Right lung (tissue), 2 donors: ENCODE measurements at regions not wholly inside any gene's neighbourhood (a gene's known extent, or its start where the extent isn't known, plus 50 kb on each side); places are given as distances from the start of the nearest gene placed in this dataset.
A peak's percentile ranks its signal among the peaks of the same experiment; 100 is the strongest.

Source experiments
- DNase-seq, 2 donors: peaks; one replicate each; pipeline ENCODE4 v3.0.0-alpha.2; 2013

DNA sequence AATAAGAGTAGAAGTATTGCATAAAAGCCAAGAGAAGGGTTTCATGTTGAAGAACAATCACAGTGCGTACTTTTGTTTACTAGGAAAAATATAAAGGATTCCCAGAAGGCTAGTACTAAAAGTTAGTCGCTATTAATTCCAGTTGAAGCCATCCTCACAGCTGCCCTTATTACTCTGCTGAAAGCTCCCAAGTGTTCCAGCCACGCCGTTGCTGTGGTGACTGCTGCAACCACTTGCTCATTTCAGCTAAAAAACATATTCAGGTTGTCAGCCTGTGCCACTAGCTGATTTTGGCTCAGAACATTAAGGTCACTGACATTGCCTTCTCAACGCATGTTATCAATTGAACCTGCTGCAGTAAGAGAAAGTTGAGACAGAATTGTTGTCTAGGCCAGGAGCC lies 87.1 kb upstream of the FNDC3A start:
- no peak for DNase-seq

GRCh38 chr13:48890391-48890790 lies 85.3 kb upstream of the FNDC3A start:
- DNase-seq = no peak

- no peak for DNase-seq
Observed at GRCh38 chr13:48891586-48891985, 84.1 kb upstream of the FNDC3A start.

DNA sequence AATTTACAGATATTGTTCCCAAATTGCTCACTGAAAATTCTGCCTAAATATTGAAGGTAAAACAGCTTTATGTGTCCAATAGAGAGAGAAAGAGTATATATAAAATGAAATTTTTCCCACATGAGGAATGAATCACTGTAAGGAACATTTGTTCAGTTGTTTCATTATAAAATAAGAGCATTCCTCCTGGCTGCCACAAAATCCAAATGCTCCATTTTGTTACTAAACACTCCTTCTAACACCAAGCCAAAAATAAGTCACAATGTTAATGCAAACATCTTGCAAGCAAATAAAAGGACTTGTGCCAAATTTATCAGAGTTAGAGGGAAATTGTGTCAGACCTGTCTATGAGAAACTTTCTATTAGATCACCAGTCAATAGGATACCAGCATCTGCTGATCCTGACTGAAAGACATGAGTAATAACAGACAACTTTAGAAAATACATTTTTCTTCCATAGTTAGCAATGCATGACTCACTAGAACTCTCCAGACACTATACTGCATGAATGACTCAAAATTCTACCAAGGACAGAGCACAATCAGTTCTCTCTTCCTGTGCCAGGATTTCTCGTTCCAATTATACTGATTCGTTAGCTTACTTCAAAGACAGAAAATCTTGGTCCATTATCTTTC lies 83.5 kb upstream of the FNDC3A start:
- peak in 1 of 2 donors; percentile 4 for DNase-seq

- no peak for DNase-seq
Observed at GRCh38 chr13:48892688-48893075, 83.0 kb upstream of the FNDC3A start.

GRCh38 chr13:48896312-48896711 lies 79.4 kb upstream of the FNDC3A start:
- no peak for DNase-seq

GRCh38 chr13:48901781-48902180 lies 73.9 kb upstream of the FNDC3A start:
- no peak for DNase-seq

GRCh38 chr13:48902368-48902767 lies 73.3 kb upstream of the FNDC3A start:
- DNase-seq = no peak

DNA sequence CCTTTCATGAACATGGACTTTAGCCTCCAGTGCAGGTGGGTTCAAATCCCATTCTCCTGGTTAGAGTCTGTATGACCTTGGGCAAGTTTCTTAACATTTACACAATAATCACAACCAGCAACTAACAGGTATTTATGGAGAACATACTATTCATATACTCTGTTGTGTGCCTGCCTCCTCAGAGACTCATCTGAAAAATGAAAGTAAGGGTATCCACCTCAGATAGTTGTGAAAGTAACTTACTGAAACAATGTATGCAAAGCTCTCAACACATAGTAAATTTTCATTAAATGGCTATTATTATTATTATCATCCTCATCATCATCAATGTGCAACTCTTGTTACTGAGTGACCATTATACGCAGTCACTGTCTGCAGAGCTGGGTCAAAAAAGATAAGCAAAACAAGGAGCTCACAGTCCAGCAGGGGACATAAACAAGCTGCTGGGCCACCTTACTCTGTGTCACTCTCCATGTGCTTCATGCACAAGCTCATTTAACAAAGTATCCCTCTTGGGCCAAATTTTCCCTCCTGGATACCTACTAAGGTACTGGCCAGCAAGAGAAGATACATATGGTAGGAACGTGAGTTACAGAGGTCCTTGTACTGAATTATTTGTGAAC lies 70.9 kb upstream of the FNDC3A start:
- no peak for DNase-seq

GRCh38 chr13:48906200-48906599 lies 69.5 kb upstream of the FNDC3A start:
- no peak for DNase-seq

- DNase-seq = no peak
Observed at GRCh38 chr13:48908381-48909055, 67.2 kb upstream of the FNDC3A start.

DNA sequence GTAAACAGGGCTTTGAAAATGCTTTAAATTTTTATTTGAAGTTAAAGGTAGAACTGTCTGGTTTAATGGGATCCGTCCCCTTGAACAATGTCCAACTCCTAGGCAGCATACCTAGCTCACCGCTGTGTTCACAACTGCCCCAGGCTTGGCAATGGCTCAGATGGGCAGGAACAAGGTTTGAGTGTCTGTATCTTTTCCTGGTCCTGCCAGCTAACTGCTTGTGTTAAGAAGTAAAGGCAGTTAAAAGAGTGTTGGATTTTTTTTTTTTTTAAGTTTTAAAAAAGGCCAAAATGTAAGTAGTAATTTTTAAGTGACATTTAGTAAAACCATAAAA lies 66.7 kb upstream of the FNDC3A start:
- no peak for DNase-seq

GRCh38 chr13:48910686-48911085 lies 65.0 kb upstream of the FNDC3A start:
- DNase-seq = no peak

- no peak for DNase-seq
Observed at GRCh38 chr13:48919751-48920150, 56.0 kb upstream of the FNDC3A start.

DNA sequence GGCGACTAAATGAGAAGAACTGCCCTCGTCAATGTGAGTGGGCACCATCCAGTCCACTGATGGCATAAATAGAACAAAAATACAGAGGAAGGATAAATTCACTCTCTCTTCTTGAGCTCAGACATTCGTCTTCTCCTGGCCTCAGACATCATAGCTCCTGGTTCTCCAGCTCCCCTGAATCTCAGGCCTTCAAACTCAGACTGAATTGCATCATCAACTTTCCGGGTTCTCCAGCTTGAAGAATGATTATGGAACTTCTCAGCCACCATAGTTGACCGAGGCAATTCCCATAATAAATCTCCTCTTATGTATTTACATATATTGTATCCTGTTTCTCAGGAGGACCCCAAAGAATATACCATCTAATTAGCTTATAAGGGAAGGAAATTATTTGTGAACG lies 55.0 kb upstream of the FNDC3A start:
- no peak for DNase-seq

GRCh38 chr13:48923376-48923775 lies 52.3 kb upstream of the FNDC3A start:
- no peak for DNase-seq

GRCh38 chr13:48925001-48925400 lies 50.7 kb upstream of the FNDC3A start:
- no peak for DNase-seq
